ENCODE measurements at regions not wholly inside any gene's neighbourhood (a gene's known extent, or its start where the extent isn't known, plus 50 kb on each side); places are given as distances from the start of the nearest gene placed in this dataset.

GRCh38 chr13:94829837-94830365 is 117.6 kb upstream of the SOX21 start:
- no peak for TF ChIP-seq CTCF (IDR thresholded peaks at IDR 0.05; ENCODE audit: borderline replicate concordance, extremely low read depth, low read length, poor library complexity, severe bottlenecking)
- TF ChIP-seq EZH2 (IDR thresholded peaks at IDR 0.05; ENCODE audit: borderline replicate concordance, low read depth, low read length, severe bottlenecking) = no peak

Data from DND-41 (cell line).